Chondrocyte (in vitro differentiated cells): ENCODE measurements at regions not wholly inside any gene's neighbourhood (a gene's known extent, or its start where the extent isn't known, plus 50 kb on each side); places are given as distances from the start of the nearest gene placed in this dataset.

Source experiments
- DNase-seq: peaks from one replicate; pipeline ENCODE4 v3.0.0; 2021; ENCODE audit warnings: mixed read lengths, low spot score
- H3K27ac Mint-ChIP-seq: one replicate; pipeline ENCODE4 v1.8.0; 2021; ENCODE audit warnings: mild to moderate bottlenecking, moderate library complexity, mixed read lengths; ENCODE audit not compliant: unreplicated experiment
- H3K27me3 Mint-ChIP-seq: 2 replicates; pipeline ENCODE4 v1.8.0; 2021; ENCODE audit warnings: low read depth, mixed read lengths
- H3K36me3 Mint-ChIP-seq: 2 replicates; pipeline ENCODE4 v1.8.0; 2021; ENCODE audit warnings: low read depth, mixed read lengths
- H3K4me1 Mint-ChIP-seq: 2 replicates; pipeline ENCODE4 v1.8.0; 2021; ENCODE audit warnings: low read depth, mild to moderate bottlenecking, mixed read lengths
- H3K4me3 Mint-ChIP-seq: one replicate; pipeline ENCODE4 v1.8.0; 2021; ENCODE audit warnings: mild to moderate bottlenecking, moderate library complexity, mixed read lengths; ENCODE audit not compliant: unreplicated experiment
- H3K9me3 Mint-ChIP-seq: 2 replicates; pipeline ENCODE4 v1.8.0; 2021; ENCODE audit warnings: low read depth, mixed read lengths
- CTCF ChIP-seq: fragments of 200-600 bp; sonication (generic); IDR thresholded peaks from 2 replicates; pipeline ENCODE4 v1.5.0; 2021; ENCODE audit warnings: antibody characterized with exemption, mild to moderate bottlenecking, moderate library complexity

GRCh38 chr12:127556231-127556886 lies 710.6 kb upstream of the TMEM132C start:
- peaks cover 17% of the 10 kb centered on the region for H3K4me1 Mint-ChIP-seq
- no peak overlapping the region for H3K4me3 Mint-ChIP-seq
- H3K36me3 Mint-ChIP-seq: no peaks in the 10 kb centered on the region
- H3K27me3 Mint-ChIP-seq: no peaks in the 10 kb centered on the region
- TF ChIP-seq CTCF: no peak
- peaks cover 3% of the 10 kb centered on the region for H3K9me3 Mint-ChIP-seq
- DNase-seq: no peak
- peak overlapping the region; percentile 38 for H3K27ac Mint-ChIP-seq

- H3K27ac Mint-ChIP-seq: no peak overlapping the region
- no peak overlapping the region for H3K4me3 Mint-ChIP-seq
- no peak for TF ChIP-seq CTCF
- no peaks in the 10 kb centered on the region for H3K27me3 Mint-ChIP-seq
- no peaks in the 10 kb centered on the region for H3K36me3 Mint-ChIP-seq
- no peaks in the 10 kb centered on the region for H3K9me3 Mint-ChIP-seq
- DNase-seq: no peak
- H3K4me1 Mint-ChIP-seq: peaks cover 17% of the 10 kb centered on the region
These were observed 708.6 kb upstream of the TMEM132C start for GRCh38 chr12:127558361-127558760.

- Mint-ChIP-seq H3K4me1 (peaks cover 17% of the 10 kb centered on the region), H3K27me3 (no peaks in the 10 kb centered on the region)
These were observed 707.5 kb upstream of the TMEM132C start for GRCh38 chr12:127559349-127560040.

GRCh38 chr12:127560041-127560478 lies 706.9 kb upstream of the TMEM132C start:
- Mint-ChIP-seq H3K36me3 (no peaks in the 10 kb centered on the region), H3K27me3 (no peaks in the 10 kb centered on the region), H3K27ac (peak overlapping the region; percentile 41), H3K4me1 (peaks cover 17% of the 10 kb centered on the region), H3K9me3 (no peaks in the 10 kb centered on the region), H3K4me3 (no peak overlapping the region)
- DNase-seq: no peak
- TF ChIP-seq CTCF: peak; percentile 52

More at GRCh38 chr12:127559349-127560040, 707.5 kb upstream of the TMEM132C start:
- H3K4me3 Mint-ChIP-seq: no peak overlapping the region
- peak overlapping the region; percentile 41 for H3K27ac Mint-ChIP-seq
- H3K36me3 Mint-ChIP-seq: no peaks in the 10 kb centered on the region
- H3K9me3 Mint-ChIP-seq: no peaks in the 10 kb centered on the region
- peak; percentile 78 for TF ChIP-seq CTCF
- no peak for DNase-seq

- no peaks in the 10 kb centered on the region for H3K36me3 Mint-ChIP-seq
- H3K9me3 Mint-ChIP-seq: no peaks in the 10 kb centered on the region
- peaks cover 17% of the 10 kb centered on the region for H3K4me1 Mint-ChIP-seq
- no peak overlapping the region for H3K4me3 Mint-ChIP-seq
- TF ChIP-seq CTCF: no peak
- no peak overlapping the region for H3K27ac Mint-ChIP-seq
- H3K27me3 Mint-ChIP-seq: peaks cover 3% of the 10 kb centered on the region
- DNase-seq: no peak
These were observed 704.2 kb upstream of the TMEM132C start for GRCh38 chr12:127562816-127563215.
